HCT116 (cell line): ENCODE measurements at regions not wholly inside any gene's neighbourhood (a gene's known extent, or its start where the extent isn't known, plus 50 kb on each side); places are given as distances from the start of the nearest gene placed in this dataset.
"Not testable (repeated sequence)": the region's sequence is repeated elsewhere in the genome, so short reads cannot be mapped to it uniquely, and the experiment has no call there.

Source experiments
- ATAC-seq: fragments of 200-7000 bp; cut with Tn5 transposase; 2 replicates; pipeline ENCODE4 v1.9.1; 2020; ENCODE audit warnings: mild to moderate bottlenecking, moderate library complexity
- BruUV-seq: library from RNA; stranded (reverse); fragments of 400-500 nt; replicated peaks from 2 replicates; lab custom pipeline; 2021; lab: Mats Ljungman, UMichigan
- CTCF ChIA-PET: fragments of 300-600 bp; sonication (Branson Sonifier 250); formaldehyde crosslinking; loops from one replicate; lab custom pipeline; 2021; ENCODE audit warnings: antibody characterized with exemption; lab: Charles Lee
- POLR2A ChIA-PET: fragments of 300-600, 350-600 bp; sonication (Branson Sonifier 250); formaldehyde crosslinking; loops from one replicate; lab custom pipeline; 2021; ENCODE audit warnings: antibody characterized with exemption; lab: Charles Lee
- RAD21 ChIA-PET, 2 experiments: fragments of 300-600 bp; sonication (Branson Sonifier 250); formaldehyde crosslinking; loops; one replicate each; lab custom pipeline; 2023; ENCODE audit warnings: low total read pairs in 2 of 2; ENCODE audit not compliant: uncharacterized antibody in 2 of 2, unreplicated experiment in 2 of 2, low non-redundant PET in 1 of 2; lab: Charles Lee
- DNase-seq: peaks from one replicate; pipeline ENCODE4 v3.0.0-alpha.2; 2010; ENCODE audit warnings: low read depth, low spot score
- H2AFZ ChIP-seq: fragments of 200-600 bp; shearing (Covaris generic), sonication (generic); 2 replicates; pipeline ENCODE4 v1.6.1; 2017; ENCODE audit warnings: low read depth, mixed run types, mixed read lengths, antibody characterized with exemption, low read length; ENCODE audit not compliant: poor library complexity, severe bottlenecking
- H3K27ac ChIP-seq: 2 replicates; pipeline ENCODE4 v1.5.1; 2012; ENCODE audit warnings: low read depth, low read length
- H3K27me3 ChIP-seq: fragments of 200-600 bp; sonication (generic); 2 replicates; pipeline ENCODE4 v1.6.1; 2016; ENCODE audit warnings: mixed run types, low read length, mixed read lengths; ENCODE audit not compliant: insufficient read depth
- H3K36me3 ChIP-seq, 2 experiments: fragments of 200-500 bp in 1 of 2; fragments of 200-600 bp in 1 of 2; sonication (Bioruptor generic) in 1 of 2; sonication (generic) in 1 of 2; 2 replicates each; pipeline versions ENCODE4 v1.5.1 to v1.6.1; 2014 to 2016; ENCODE audit warnings: low read length in 2 of 2, inconsistent platforms in 1 of 2, mixed read lengths in 1 of 2, mixed run types in 1 of 2; ENCODE audit not compliant: insufficient read depth in 2 of 2, control insufficient read depth in 1 of 2
- H3K4me1 ChIP-seq, 2 experiments: fragments of 200-600 bp in 1 of 2; sonication (generic) in 1 of 2; 2 replicates each; pipeline versions ENCODE4 v1.5.1 to v1.6.1; 2012 to 2017; ENCODE audit warnings: low read length in 2 of 2, inconsistent platforms in 1 of 2, mild to moderate bottlenecking in 1 of 2, mixed read lengths in 1 of 2, mixed run types in 1 of 2, moderate library complexity in 1 of 2; ENCODE audit not compliant: insufficient read depth in 2 of 2, control insufficient read depth in 1 of 2
- H3K4me2 ChIP-seq: fragments of 200-600 bp; sonication (generic); 2 replicates; pipeline ENCODE4 v1.6.1; 2017; ENCODE audit warnings: mixed run types, low read length, mixed read lengths
- H3K4me3 ChIP-seq, 2 experiments: fragments of 200-600 bp in 1 of 2; sonication (generic) in 1 of 2; replicated peaks in 1 of 2; 2 replicates each; pipeline ENCODE4 v1.5.1; 2011 to 2016; ENCODE audit warnings: low read length in 2 of 2, control low read depth in 1 of 2, low read depth in 1 of 2, mild to moderate bottlenecking in 1 of 2, mixed read lengths in 1 of 2, mixed run types in 1 of 2
- H3K79me2 ChIP-seq: fragments of 200-600 bp; sonication (generic); 2 replicates; pipeline ENCODE4 v1.6.1; 2017; ENCODE audit warnings: mild to moderate bottlenecking, mixed run types, low read length, moderate library complexity, mixed read lengths; ENCODE audit not compliant: insufficient read depth
- H3K9ac ChIP-seq: fragments of 200-600 bp; sonication (generic); 2 replicates; pipeline ENCODE4 v1.6.1; 2016; ENCODE audit warnings: low read length, mixed read lengths
- H3K9me2 ChIP-seq: fragments of 200-600 bp; sonication (generic), shearing (Covaris generic); 2 replicates; pipeline ENCODE4 v1.6.1; 2017; ENCODE audit warnings: mixed run types, mild to moderate bottlenecking, moderate library complexity; ENCODE audit not compliant: insufficient read depth
- H3K9me3 ChIP-seq, 2 experiments: fragments of 200-500 bp in 1 of 2; fragments of 200-600 bp in 1 of 2; sonication (Bioruptor generic) in 1 of 2; sonication (generic) in 1 of 2; 2 replicates each; pipeline ENCODE4 v1.6.1; 2014 to 2017; ENCODE audit warnings: low read length in 2 of 2, mixed read lengths in 2 of 2, inconsistent platforms in 1 of 2, low read depth in 1 of 2, mild to moderate bottlenecking in 1 of 2, mixed run types in 1 of 2, moderate library complexity in 1 of 2; ENCODE audit not compliant: control insufficient read depth in 1 of 2, insufficient read depth in 1 of 2
- H4K20me1 ChIP-seq: fragments of 200-600 bp; sonication (generic), shearing (Covaris generic); 2 replicates; pipeline ENCODE4 v1.6.1; 2017; ENCODE audit warnings: mixed run types, mild to moderate bottlenecking, moderate library complexity; ENCODE audit not compliant: insufficient read depth
- CBX3 ChIP-seq: IDR thresholded peaks from 2 replicates; pipeline ENCODE4 v1.6.1; 2012; ENCODE audit warnings: low read depth
- EGR1 ChIP-seq: IDR thresholded peaks from 2 replicates; pipeline ENCODE4 v1.6.1; 2012; ENCODE audit warnings: low read depth
- EZH2 ChIP-seq: fragments of 200-600 bp; sonication (generic); IDR thresholded peaks from 2 replicates; pipeline ENCODE4 v1.6.1; 2017; ENCODE audit warnings: antibody characterized with exemption, mixed run types
- EZH2phosphoT487 ChIP-seq: fragments of 200-600 bp; IDR thresholded peaks from 2 replicates; pipeline ENCODE4 v1.6.1; 2018; ENCODE audit warnings: antibody characterized with exemption, borderline replicate concordance
- JUND ChIP-seq: IDR thresholded peaks from 2 replicates; pipeline ENCODE4 v1.6.1; 2012
- POLR2AphosphoS5 ChIP-seq: IDR thresholded peaks from 2 replicates; pipeline ENCODE4 v1.6.1; 2011; ENCODE audit warnings: mild to moderate bottlenecking, low read depth, low read length, moderate library complexity
- RAD21 ChIP-seq: IDR thresholded peaks from 2 replicates; pipeline ENCODE4 v1.6.1; 2012; ENCODE audit warnings: low read depth, mild to moderate bottlenecking
- REST ChIP-seq: IDR thresholded peaks from 2 replicates; pipeline ENCODE4 v1.6.1; 2012; ENCODE audit warnings: low read depth
- SIN3A ChIP-seq: IDR thresholded peaks from 2 replicates; pipeline ENCODE4 v1.6.1; 2012; ENCODE audit warnings: low read depth
- SP1 ChIP-seq: IDR thresholded peaks from 2 replicates; pipeline ENCODE4 v1.6.1; 2012; ENCODE audit warnings: low read depth
- TCF7L2 ChIP-seq: IDR thresholded peaks from 2 replicates; pipeline ENCODE4 v1.7.0; 2011; ENCODE audit warnings: borderline replicate concordance, inconsistent platforms; ENCODE audit not compliant: insufficient read depth, insufficient read length; ENCODE audit errors: extremely low read depth
- ZFX ChIP-seq: fragments of 450-650 bp; IDR thresholded peaks from 2 replicates; pipeline ENCODE4 v1.6.1; 2017
- ZNF274 ChIP-seq: fragments of 200-500 bp; sonication (Bioruptor generic); IDR thresholded peaks from 2 replicates; pipeline ENCODE4 v1.6.1; 2014; ENCODE audit warnings: mild to moderate bottlenecking, low read depth, low read length, inconsistent platforms
- intact Hi-C: fragments of 100-400 bp; cut with micrococcal nuclease; formaldehyde crosslinking; loops from 2 replicates; pipeline ENCODE4 v1.10.0; 2022

- DNase-seq (no peak), ATAC-seq (no peak)
- Histone ChIP-seq H2AFZ (no peak overlapping the region), H3K79me2 (no peaks in the 10 kb centered on the region), H3K36me3 (no peaks in the 10 kb centered on the region), H3K4me3 (no peak overlapping the region), H3K9ac (no peak overlapping the region), H3K27ac (no peak overlapping the region), H3K9me3 (no peaks in the 10 kb centered on the region; a peak in 1 of 4 replicates), H3K27me3 (no peaks in the 10 kb centered on the region)
- ChIA-PET POLR2A (no interaction called here), CTCF (interaction anchor here (0.8 kb wide), 1 partner anchor 8 kb away, joined by 3 read pairs; no protein-coding TSS in a partner anchor)
- intact Hi-C loops = no loop called here
- BruUV-seq = no TSS peak
- no peak for TF ChIP-seq CBX3
- TF ChIP-seq EZH2phosphoT487 = no peak
- no peak for TF ChIP-seq SP1
- TF ChIP-seq EGR1 = no peak
- no peak for TF ChIP-seq POLR2AphosphoS5
- TF ChIP-seq EZH2 = no peak
- no peak for TF ChIP-seq ZNF274
- no peak for TF ChIP-seq TCF7L2
- no peak for TF ChIP-seq ZFX
- TF ChIP-seq, all 23 proteins: peak for 0
- RAD21 ChIA-PET = no interaction called here
- Histone ChIP-seq H3K4me1 (no peaks in the 10 kb centered on the region), H4K20me1 (no peaks in the 10 kb centered on the region), H3K9me2 (no peaks in the 10 kb centered on the region), H3K4me2 (no peak overlapping the region)
Measured at GRCh38 chr10:25105743-25106260, 69.0 kb upstream of the GPR158 start.

DNA sequence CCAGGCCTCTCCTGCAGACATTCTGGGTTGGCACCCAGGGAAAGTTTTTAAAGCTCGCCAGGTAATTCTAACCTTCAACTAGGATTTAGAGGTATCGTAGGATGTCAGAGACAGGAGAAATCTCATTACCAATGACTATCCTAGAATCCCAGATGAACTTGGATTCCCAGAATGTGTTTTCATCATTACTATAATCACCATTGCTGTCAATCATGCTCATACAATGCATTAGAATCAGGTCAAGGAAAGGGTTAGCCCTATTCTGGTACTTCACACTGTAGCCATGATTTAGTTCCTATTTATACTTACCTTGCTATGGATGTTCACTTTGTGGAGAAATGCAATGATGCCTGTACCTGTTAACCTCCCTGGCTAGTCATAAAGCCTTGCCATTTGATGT lies 67.0 kb upstream of the GPR158 start:
- H2AFZ ChIP-seq = no peak overlapping the region
- H3K27ac ChIP-seq = no peak overlapping the region
- CTCF ChIA-PET = no interaction called here
- no peak overlapping the region for H3K9ac ChIP-seq
- H3K79me2 ChIP-seq = no peaks in the 10 kb centered on the region
- POLR2A ChIA-PET = no interaction called here
- no peak overlapping the region for H3K4me2 ChIP-seq
- RAD21 ChIA-PET = no interaction called here
- peaks cover 0 to 2% of the 10 kb centered on the region in 2 experiments; a peak in 2 of 4 replicates for H3K4me1 ChIP-seq
- no peak for ATAC-seq
- TF ChIP-seq RAD21 (no peak), CBX3 (no peak), REST (no peak), SP1 (no peak), JUND (no peak), SIN3A (no peak)
- no peaks in the 10 kb centered on the region; a peak in 1 of 4 replicates for H3K9me3 ChIP-seq
- H3K9me2 ChIP-seq = no peaks in the 10 kb centered on the region
- H3K27me3 ChIP-seq = no peaks in the 10 kb centered on the region
- BruUV-seq = no TSS peak
- no peaks in the 10 kb centered on the region for H4K20me1 ChIP-seq
- no peak for DNase-seq
- no peak overlapping the region for H3K4me3 ChIP-seq
- intact Hi-C loops = no loop called here
- H3K36me3 ChIP-seq = no peaks in the 10 kb centered on the region

DNA sequence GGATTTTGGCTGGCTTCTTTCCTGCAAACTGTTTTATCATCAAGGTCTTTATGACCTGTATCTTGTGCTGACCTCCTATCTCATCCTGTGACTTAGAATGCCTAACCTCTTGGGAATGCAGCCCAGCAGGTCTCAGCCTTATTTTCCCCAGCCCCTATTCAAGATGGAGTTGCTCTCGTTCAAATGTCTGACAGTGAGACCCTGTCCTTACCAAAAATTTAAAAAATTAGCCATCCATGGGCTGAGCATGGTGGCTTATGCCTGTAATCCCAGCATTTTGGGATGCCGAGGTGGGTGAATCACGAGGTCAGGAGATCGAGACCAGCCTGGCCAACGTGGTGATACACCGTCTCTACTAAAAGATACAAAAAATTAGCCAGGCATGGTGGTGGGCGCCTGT lies 64.9 kb upstream of the GPR158 start:
- H2AFZ ChIP-seq, H3K27me3 ChIP-seq, CTCF ChIA-PET, ATAC-seq, H3K27ac ChIP-seq, H4K20me1 ChIP-seq, H3K4me2 ChIP-seq, H3K9me2 ChIP-seq, DNase-seq, BruUV-seq, H3K79me2 ChIP-seq, H3K36me3 ChIP-seq, H3K9me3 ChIP-seq, H3K4me3 ChIP-seq, POLR2A ChIA-PET, H3K9ac ChIP-seq, RAD21 ChIA-PET: not testable (repeated sequence)
- H3K4me1 ChIP-seq = peaks cover 6 to 16% of the 10 kb centered on the region in 2 experiments; a peak in 3 of 4 replicates
- intact Hi-C loops = loop anchor here (5.0 kb wide), 2 partner anchors 527 to 607 kb away; no protein-coding TSS in a partner anchor
